ENCODE measurements at regions not wholly inside any gene's neighbourhood (a gene's known extent, or its start where the extent isn't known, plus 50 kb on each side); places are given as distances from the start of the nearest gene placed in this dataset.

DNA sequence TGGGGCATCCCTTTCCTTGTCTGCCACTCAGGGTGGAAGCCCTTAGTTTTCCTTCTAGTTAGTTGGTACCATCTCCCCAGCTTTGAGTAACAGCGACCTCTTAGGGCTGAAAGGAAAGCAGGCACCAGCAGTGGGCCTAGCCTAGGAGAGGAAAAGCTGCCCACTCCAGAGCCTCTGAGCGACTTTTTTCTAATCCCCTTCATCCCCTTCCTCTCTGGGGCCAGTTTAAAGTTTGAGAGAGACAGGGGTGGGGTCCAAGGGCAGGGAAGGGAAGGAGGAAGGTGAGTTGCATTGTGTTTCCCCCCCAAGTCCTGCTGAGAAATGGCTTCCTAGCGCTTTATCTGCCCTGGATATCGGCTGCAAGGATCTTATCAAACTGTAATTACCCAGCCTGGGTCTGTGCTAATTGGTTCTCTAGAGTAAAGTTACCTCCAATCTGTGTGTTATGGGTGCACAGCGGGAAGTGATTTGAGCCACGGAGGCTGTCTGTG is 573.9 kb upstream of the CADM1 start:
- DNase-seq, result no peak

DNA sequence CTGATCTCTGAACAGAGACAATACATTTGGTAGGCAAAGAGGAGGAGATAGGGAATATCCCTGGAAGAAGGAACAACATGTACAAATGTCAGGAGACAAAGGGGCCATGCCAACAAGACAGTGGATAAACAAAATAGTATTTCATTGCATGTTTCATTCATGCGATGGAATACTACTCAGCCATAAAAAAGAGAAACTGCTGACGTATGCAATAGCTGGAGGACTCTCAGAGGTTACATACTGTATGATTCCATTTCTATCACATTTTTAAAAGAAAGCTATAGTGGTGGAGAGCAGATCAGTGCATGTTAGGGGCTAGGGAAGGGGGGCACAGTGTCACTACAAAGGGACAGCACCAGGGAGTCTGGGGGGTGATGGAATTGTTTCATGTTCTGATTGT is 572.9 kb upstream of the CADM1 start:
- DNase-seq, result no peak

DNA sequence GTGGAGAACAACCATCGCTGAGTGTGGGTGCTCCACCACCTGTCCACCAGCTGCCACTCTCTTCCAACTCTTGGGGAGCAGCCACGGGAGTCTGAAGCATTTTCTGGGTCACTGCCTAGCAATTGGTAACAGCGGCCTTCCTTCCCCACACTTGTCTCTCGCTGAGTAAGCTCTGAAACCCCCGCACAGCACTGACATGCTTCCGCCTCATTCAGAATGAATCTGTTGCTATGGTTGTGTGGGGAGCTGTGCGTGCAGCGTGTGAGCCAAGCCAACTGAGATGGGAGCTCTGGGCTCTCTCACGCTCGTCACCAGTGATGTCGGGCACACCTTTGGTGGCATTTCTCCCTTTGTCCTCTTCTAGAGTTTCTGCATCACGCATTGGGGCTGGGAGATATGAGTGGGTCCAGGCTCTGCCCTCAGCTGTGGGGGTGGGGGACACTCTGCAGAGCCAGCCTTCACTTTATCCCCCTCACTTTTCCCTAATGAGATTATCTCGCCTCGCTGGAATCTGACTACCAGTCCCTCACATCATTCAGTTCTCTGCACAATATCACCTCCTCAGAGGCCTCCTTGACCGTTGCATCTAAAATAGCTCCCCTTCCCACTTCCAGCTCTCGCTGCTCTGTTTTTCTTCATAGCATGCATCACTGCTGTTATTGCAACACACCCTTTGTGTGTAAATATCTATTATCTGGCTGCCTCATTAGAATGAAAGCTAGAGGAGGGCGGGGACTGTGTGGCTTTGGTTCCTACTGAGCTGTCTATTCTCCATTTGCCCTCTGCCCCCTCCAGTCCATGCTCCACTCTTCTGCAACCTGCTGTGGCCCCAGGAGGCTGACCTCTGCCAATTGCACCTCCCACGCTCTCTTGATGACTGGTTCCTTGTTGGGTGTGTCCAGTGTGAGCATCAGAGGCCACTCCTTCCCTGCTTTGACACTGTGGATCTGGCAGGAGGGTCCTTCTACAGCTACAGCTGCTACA is 569.9 kb upstream of the CADM1 start:
- DNase-seq, result peak; percentile 26

DNA sequence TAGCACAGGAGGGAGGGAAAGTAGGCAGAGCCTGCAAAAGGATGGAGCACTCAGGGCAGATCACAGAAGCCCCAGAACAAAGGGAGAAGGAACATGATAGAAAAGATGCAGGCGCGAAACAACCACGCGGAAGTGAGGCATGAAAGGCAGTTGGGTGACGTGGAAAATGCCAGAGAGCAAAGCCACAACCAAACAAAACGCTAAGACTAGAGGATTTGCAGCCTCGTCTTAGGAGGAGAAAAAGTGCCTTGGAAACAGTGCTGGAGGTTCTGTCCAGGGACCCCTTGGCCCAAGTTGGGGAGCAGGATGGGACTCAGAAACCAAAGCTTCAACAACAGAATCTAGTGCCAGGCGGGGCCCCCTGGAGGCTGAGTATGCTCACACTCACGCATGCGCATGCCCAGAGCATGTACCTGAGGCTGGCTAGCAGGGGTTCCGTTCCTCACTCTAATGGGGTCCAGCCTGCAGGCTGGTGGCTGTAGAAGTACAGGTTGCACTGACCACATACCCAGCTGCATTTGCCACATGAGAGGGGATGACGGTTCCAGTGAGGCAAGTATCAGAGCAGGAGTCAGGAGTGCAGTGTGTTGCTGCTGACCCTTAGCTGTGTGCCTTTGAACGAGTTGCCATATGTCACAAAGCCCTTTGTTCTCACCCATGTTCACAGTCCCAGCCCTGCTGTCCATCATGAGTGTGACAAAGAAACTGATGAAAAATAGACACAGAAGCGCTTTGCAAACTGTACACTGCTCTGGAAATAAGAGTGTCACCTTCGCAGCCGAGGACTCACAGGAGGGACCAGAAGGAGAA is 568.6 kb upstream of the CADM1 start:
- DNase-seq, result no peak

DNA sequence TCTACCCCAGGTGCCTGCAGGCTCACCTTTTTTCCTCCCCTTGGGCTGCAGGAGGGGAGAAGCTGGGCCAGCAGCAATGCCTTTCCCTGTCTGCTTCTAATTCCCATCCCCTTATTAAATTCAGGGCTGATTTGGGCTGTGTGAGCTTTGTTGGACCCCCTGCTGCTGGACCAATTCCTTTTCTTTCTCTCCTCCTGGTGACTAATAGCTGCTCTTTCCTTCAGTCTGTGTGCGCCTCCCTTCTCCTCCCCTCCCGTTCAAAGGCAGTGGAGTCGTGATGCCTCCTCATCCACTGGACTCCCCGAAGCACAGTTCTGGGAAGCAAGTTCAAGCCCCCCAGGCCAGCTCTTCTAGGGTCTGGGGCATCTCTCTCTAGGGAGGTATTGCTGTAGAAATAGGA is 567.9 kb upstream of the CADM1 start:
- no peak for DNase-seq

DNA sequence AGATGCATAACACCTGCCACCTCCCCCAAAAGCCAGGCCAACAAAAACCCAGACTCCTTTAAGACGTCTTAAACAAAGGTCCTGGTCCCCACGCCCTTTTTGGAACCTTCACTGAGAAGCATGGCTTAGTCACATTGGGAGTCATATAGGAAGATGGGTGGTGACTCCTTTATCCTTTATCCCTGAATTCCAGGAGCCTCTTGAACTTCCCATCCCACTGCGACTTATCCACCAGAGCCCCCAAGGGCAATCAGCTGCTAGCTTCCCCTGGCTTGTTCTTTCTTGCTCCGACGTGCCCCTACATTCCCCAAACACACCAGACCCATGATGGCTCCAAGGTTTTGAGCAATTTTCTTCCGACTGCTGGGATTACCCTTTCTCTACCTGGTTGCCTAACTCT is 567.0 kb upstream of the CADM1 start:
- DNase-seq, result no peak

DNA sequence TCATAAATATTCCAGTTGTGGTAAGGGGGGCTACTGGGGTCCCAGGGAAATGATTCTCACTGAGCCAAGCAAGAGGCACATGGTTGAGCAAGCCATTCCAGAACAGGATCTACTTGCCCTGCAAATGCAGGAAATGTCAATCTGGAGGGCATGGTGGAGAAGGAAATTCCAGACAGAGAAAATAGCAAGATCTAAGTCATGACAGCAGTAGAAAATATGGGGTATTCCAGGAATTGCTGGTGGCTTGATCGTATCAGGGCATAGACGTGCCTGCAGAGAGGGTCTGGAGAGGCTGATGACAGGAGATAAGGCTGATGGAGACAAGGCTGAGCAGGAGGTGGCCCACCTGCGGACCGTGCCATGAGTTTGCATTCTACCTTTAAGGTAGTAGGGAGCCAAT is 566.3 kb upstream of the CADM1 start:
- DNase-seq, result no peak

DNA sequence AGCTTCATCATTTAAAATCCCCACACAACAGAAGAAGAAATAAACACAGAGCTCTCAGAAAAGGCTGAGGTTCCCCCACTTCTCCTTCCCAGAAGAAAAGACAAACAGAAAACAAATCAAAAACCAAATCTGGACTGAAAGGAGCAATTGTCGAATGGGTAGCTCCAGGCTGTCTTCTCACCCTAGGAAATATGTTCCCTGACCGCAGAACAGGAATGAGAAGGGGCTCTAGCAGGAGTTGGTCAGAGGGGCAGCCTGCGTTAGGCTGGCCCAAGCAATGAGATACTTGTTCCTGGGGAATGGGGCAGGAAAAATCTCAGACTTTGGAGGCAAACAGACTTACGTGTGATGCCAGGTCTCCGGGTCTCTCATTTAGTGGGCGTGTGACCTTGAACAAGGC is 562.6 kb upstream of the CADM1 start:
- DNase-seq, result no peak

DNA sequence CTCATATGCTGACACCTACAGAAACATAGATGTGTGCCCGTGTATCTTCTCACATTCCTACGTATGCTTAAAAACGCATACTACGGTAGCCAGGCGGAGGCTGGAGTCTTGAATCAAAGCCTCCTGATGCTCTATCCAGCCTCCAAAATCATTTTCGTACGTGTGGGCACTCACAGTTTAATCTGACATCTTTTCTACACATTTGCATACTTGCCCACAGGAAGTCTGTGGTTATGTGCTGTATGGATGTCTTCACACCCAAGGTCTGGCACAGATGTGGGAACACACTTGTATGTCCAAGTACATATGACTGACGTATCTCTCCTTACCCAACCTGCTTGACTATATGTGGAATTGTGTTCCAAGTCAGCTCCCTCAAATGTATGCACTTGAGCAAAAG is 561.8 kb upstream of the CADM1 start:
- no peak for DNase-seq

DNA sequence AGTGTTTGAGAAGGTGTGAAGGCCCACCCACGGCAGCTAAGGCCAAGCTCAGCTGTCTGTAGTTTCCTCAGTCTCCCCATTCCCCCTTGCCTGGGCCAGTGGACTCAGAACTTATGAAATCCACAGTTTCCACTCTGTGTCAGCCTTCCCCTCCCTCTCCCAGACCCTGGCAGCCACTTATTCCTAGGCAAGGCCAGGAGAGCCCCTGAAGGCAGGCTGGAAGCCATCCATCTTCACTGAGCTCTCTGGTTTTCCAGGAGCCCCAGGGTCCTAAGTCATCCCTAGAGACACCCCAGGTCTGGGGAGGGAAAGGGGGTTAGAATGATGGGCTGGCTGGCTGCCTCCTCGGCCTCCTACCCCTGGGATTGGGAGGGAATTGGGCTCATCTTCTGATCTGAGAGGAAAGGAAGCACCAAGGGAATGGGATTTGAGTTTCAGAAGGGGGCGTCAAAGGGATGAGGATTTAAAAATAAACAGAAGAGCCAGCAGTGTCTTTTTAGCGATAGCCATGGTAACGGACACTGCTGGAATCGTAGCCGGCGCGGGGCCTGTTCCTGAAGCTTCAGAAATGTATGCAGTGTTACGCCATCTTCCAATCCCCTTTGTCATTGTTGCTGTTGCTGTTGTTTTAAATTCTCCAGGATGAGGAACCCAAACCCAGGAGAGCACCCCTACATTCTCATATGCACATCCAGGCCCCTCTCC is 561.1 kb upstream of the CADM1 start:
- no peak for DNase-seq

DNA sequence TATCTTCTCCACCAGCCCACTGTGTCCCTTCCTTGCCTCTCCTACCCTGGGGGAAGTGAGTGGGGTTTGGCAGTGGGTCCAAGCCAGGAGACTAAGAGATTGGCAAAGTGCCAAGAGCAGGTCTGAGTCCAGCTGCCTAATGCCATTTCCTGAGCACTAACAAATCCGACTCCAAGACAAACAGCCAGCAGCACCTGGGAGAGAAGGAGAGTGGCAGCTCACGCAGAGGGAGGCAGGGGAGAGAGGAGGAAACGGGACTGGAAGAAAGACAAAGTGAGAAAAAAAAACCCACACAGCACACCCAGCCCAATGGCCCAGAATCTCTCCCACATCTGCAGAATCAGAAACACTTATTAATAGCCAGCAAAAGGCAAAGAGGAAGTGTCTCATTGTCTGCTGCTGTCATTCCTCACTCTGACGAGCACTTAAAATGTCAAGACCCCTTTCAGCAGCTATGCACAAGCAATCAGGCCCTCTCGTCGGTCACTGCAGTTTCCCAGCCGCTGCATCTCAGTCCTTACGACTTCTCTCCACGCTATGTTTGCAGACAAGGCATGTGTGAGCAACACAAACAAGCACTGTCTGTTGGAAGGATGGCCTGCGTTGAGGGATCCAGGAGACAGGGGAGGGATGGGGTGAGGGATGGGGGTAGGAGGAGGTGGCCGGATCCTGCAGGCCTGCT is 558.4 kb upstream of the CADM1 start:
- DNase-seq, result peak; percentile 78

DNA sequence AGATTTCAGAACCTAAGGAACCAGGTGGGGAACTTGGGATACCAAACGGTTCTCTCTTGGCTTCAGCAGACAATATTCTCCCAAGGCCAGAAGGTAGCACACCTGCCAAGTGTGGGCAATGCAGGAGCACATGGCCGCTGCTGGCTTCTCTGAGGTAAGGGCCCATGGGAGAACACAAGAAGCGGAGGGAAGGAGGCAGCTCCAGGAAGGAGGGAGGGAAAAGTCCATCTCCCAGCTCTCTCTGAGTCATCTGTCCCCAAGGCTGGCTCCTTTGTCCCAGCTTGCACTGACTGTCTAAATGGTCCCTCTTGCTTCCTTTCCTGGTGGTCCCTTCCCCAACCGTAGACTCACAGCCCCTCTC is 557.9 kb upstream of the CADM1 start:
- DNase-seq, result no peak

DNA sequence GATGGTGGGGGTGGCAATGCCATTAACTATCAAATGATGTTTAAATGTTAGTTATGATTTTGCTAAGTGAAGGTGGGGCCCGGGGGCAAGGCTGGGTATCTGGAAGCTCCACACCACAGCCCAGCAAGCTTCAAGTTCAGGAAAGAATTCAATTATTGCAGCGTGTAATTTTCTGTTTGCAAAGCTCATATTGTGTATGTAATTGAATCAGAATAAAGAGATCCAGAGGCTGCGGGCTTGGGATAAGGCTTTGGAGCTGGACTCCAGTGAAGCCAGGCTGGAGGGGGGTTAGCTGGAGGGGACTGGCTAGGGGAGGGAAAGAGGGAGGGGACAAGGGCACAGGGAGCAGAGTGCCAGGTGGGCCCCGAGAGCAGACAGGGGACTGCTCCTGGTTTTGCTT is 557.1 kb upstream of the CADM1 start:
- DNase-seq, result no peak

DNA sequence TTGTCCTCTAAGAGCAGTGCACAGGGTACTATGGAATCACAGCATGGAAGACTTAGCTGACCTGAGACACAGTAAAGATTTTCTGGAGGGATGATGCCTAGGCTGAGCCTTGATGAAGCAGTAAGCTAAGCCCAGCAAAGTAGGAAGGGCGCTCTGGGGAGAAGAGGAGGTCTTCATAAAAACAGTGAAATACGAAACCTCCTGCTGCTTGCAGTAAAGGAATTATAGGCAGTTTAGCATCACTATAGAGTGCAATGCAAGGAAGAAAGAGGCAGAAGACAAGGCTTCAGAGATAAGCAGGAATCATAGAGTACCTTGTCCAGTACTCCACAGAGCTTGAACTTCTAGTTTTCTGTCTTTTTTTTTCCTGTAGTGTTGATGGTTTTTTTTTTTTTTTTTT is 555.7 kb upstream of the CADM1 start:
- DNase-seq, result no peak

DNA sequence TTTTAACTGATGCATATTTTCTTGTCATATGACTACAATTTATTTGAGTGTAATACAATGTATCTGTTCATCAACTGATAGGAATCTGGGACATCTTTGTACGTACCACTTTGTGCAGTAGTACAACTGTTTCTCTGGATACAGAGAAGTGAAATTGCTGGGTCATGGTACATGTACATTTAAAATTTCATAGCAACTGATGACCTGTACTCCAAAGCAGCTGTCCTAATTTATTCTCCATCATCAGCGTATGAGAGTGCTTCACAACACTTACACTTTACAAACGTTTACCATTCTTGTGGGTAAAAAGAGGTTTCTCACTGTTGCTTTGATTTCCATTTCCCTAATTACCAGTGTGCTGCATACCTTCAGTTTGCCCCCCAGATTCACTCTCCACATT is 552.8 kb upstream of the CADM1 start:
- no peak for DNase-seq

DNA sequence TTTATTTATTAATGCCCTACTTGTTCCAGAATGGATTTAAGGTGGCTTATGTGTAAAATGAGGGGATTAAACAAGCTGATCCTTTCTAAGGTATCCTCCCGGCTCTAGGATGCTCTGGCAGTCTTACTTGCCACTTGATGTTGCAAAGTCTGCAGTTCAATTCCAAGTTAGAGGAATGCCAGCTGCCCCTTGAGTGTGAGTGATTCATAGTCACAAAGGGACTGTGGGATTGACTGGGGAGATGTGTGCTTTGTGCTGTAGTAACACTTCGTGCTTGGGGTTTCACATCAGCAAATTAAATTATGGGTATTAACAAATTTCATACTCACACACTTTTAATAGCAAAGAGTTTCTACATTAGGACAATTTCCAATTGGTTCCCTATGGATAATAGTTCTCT is 550.8 kb upstream of the CADM1 start:
- no peak for DNase-seq

DNA sequence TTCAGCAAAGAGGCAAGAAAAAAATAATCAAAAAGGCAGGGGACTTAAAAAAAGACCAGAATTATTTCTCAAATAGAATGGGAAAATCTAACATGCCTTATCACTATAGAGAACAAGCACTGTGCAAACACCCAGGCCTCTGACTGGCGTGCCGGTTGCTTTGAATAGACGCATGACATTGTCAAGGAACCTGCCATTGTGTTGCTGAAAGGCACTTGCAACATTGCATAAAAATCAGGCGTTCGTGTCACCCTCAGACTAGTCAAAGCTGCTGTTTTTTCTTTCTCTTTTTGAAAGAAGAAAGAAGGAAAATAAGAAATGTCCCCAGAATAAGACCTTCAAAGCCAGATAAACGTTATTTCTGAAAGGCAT is 549.3 kb upstream of the CADM1 start:
- DNase-seq, result no peak

DNA sequence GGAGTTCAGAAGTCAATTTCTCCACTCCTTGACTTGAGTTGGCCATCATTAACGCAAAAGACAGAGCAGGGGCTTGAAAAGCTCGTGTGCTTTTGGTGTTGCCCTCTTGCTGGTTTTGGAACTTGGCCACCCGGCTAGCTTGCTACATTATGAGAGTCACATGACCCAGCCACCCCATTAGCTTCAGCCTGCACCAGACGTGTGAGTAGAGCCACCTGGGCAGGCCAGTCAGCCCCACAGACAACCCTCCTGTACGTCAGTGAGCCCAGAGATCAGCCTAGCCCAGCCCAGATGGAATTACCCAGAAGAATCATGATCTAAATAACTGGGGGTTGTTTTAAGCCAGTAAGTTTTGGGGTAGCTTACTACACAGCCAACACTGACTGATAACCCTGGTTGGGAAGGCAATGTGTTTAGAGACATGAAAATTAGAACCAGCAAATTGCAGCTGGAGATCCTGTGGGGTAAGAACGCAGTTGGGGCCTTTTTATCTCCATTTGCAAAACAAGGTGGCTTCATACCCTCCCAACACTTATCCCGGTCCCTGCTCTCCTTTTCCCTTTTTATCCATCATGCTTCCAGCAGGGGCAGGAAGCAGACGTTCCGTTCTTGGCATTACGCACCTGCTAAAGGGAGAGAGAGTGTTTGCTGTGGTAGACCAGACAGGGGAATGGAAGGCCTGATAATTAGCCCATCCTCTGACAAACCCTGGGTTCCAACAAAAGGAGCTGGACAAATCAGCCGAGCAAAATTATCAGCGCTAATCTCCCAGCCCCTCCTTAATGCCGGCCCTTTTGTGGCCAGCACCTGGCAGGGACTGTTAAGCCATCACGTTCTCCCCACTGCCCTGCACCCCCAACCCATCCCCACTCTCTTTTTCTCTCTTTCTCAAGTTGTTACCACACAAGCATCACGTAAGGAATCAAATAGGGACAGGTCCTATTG is 548.7 kb upstream of the CADM1 start:
- DNase-seq, result no peak

DNA sequence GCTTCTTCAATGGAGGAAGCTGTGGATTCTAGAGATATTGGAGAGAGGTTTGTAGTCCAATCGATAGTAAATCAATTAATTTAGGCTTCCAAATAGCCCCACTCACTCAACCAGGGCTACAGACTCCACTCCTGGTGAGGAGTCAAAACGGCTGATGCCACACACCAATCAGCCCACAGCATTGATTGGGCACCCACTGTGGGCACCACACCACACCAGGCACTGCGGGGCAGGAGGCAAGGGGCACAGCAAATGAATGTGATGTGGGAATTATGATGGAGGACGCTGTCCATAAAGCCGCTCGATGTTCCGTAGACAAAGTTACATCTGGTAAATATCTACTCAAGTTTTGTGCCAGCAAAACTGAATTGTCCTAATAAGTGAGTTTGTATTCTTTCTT is 547.3 kb upstream of the CADM1 start:
- no peak for DNase-seq

DNA sequence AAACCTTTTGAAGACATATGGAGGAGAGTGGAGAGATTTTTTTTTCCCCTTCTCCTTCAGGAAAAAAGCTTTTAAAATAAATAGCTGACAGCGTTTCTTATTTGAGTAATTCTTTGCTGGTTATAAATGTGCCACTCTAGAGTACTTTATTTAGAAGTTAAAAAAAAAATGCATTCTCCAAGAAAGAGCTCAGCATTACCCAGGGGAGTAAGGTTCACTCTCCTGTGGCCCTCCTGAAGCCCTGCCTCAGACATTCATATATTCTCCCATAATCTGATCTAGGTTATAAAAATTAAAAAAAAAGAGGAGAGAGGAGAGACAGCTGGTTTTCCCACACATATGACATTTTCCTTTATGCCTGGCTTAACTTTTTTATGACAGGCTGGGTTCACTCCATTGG is 545.2 kb upstream of the CADM1 start:
- no peak for DNase-seq

DNA sequence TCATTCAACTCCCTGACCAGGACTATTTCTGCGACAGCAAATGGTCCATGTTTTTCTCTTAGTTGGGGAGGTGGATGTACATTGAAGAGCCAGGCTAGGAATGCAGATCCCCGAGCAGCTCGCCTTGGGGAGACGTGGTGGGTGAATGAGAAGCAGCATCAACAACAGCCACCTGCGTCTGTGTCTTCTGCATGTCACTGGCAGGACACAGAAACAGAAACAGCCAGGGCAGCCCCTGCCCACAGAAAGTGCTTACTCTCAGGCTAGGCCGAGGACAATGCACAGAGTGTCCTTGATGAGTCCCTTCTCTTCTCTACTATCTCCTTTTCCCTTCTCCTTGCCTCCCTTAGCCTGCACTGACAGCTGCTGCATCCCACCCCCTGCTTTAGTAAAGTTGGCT is 541.9 kb upstream of the CADM1 start:
- DNase-seq, result no peak
